SK-N-SH treated with all-trans-retinoic acid at 6 μM for 48 hours (cell line): ENCODE measurements at regions not wholly inside any gene's neighbourhood (a gene's known extent, or its start where the extent isn't known, plus 50 kb on each side); places are given as distances from the start of the nearest gene placed in this dataset.

Source experiments
- ATAC-seq: fragments of 200-7000 bp; cut with Tn5 transposase; 3 replicates; pipeline ENCODE4 v1.9.1; 2020; ENCODE audit warnings: mild to moderate bottlenecking, moderate library complexity
- ARNTL ChIP-seq: fragments of 450-650 bp; formaldehyde crosslinking; IDR thresholded peaks from 2 replicates; pipeline ENCODE4 v1.5.0; 2020; ENCODE audit warnings: low read depth, mild to moderate bottlenecking, moderate library complexity, borderline replicate concordance
- BACH2 ChIP-seq: fragments of 250-450 bp; sonication (Bioruptor Pico); IDR thresholded peaks from 2 replicates; pipeline ENCODE4 v1.9.0; 2021; ENCODE audit warnings: mild to moderate bottlenecking, borderline replicate concordance
- ESRRG ChIP-seq: fragments of 250-450 bp; sonication (Bioruptor Pico); IDR thresholded peaks from 2 replicates; pipeline ENCODE4 v1.6.1; 2021; ENCODE audit warnings: mild to moderate bottlenecking
- GLIS3 ChIP-seq: fragments of 250-450 bp; sonication (Bioruptor Pico); IDR thresholded peaks from 2 replicates; pipeline ENCODE4 v1.5.0; 2020; ENCODE audit warnings: mild to moderate bottlenecking, moderate library complexity
- ISL1 ChIP-seq: fragments of 250-450 bp; sonication (Bioruptor Pico); IDR thresholded peaks from 2 replicates; pipeline ENCODE4 v2.1.2; 2022; ENCODE audit warnings: mild to moderate bottlenecking, moderate library complexity
- OSR1 ChIP-seq: fragments of 250-450 bp; sonication (Bioruptor Pico); IDR thresholded peaks from 2 replicates; pipeline ENCODE4 v1.8.0; 2022; ENCODE audit warnings: moderate library complexity, mild to moderate bottlenecking, inconsistent platforms
- PPARA ChIP-seq: fragments of 250-450 bp; sonication (Bioruptor Pico); IDR thresholded peaks from 2 replicates; pipeline ENCODE4 v1.5.0; 2020; ENCODE audit warnings: mild to moderate bottlenecking, borderline replicate concordance
- RARB ChIP-seq: fragments of 250-450 bp; sonication (Bioruptor Pico); IDR thresholded peaks from 2 replicates; pipeline ENCODE4 v1.8.0; 2021; ENCODE audit warnings: mild to moderate bottlenecking, moderate library complexity
- SNAI2 ChIP-seq: fragments of 250-450 bp; sonication (Bioruptor Pico); IDR thresholded peaks from 2 replicates; pipeline ENCODE4 v1.5.0; 2020; ENCODE audit warnings: mild to moderate bottlenecking, moderate library complexity
- TOX ChIP-seq: fragments of 250-450 bp; sonication (Bioruptor Pico); IDR thresholded peaks from 2 replicates; pipeline ENCODE4 v1.8.0; 2021; ENCODE audit warnings: mild to moderate bottlenecking, moderate library complexity, borderline replicate concordance
- ZC3H10 ChIP-seq: fragments of 250-450 bp; sonication (Bioruptor Pico); IDR thresholded peaks from 2 replicates; pipeline ENCODE4 v1.5.1; 2021; ENCODE audit warnings: mild to moderate bottlenecking, moderate library complexity
- ZFP3 ChIP-seq: fragments of 250-450 bp; sonication (Bioruptor Pico); IDR thresholded peaks from 2 replicates; pipeline ENCODE4 v1.5.0; 2020; ENCODE audit warnings: mild to moderate bottlenecking, moderate library complexity
- ZFP30 ChIP-seq: fragments of 450-650 bp; formaldehyde crosslinking; IDR thresholded peaks from 2 replicates; pipeline ENCODE4 v1.5.0; 2022; ENCODE audit warnings: mild to moderate bottlenecking, moderate library complexity
- ZNF565 ChIP-seq: fragments of 450-650 bp; formaldehyde crosslinking; conservative IDR thresholded peaks from 2 replicates; pipeline ENCODE4 v1.5.0; 2020; ENCODE audit warnings: low read depth, mild to moderate bottlenecking, moderate library complexity
- ZNF70 ChIP-seq: fragments of 450-650 bp; formaldehyde crosslinking; IDR thresholded peaks from 2 replicates; pipeline ENCODE4 v1.5.0; 2020; ENCODE audit warnings: mild to moderate bottlenecking, moderate library complexity
- ZNF8 ChIP-seq: fragments of 450-650 bp; formaldehyde crosslinking; IDR thresholded peaks from 2 replicates; pipeline ENCODE4 v1.5.0; 2020; ENCODE audit warnings: mild to moderate bottlenecking, moderate library complexity
- TF ChIP-seq, protein P1 (sequence below): fragments of 250-450 bp; sonication (Bioruptor Pico); IDR thresholded peaks from 2 replicates; pipeline ENCODE4 v1.8.0; 2021; ENCODE audit warnings: low read depth, mild to moderate bottlenecking, moderate library complexity, borderline replicate concordance
- TF ChIP-seq, protein P2 (sequence below): fragments of 250-450 bp; sonication (Bioruptor Pico); IDR thresholded peaks from 2 replicates; pipeline ENCODE4 v1.5.1; 2020; ENCODE audit warnings: low read depth, mild to moderate bottlenecking, moderate library complexity
- TF ChIP-seq, protein P3 (sequence below): fragments of 250-450 bp; sonication (Bioruptor Pico); IDR thresholded peaks from 2 replicates; pipeline ENCODE4 v1.8.0; 2020; ENCODE audit warnings: mild to moderate bottlenecking, moderate library complexity, borderline replicate concordance
- TF ChIP-seq, protein P4 (sequence below): fragments of 250-450 bp; sonication (Bioruptor Pico); IDR thresholded peaks from 2 replicates; pipeline ENCODE4 v1.5.1; 2021; ENCODE audit warnings: mild to moderate bottlenecking, moderate library complexity

DNA sequence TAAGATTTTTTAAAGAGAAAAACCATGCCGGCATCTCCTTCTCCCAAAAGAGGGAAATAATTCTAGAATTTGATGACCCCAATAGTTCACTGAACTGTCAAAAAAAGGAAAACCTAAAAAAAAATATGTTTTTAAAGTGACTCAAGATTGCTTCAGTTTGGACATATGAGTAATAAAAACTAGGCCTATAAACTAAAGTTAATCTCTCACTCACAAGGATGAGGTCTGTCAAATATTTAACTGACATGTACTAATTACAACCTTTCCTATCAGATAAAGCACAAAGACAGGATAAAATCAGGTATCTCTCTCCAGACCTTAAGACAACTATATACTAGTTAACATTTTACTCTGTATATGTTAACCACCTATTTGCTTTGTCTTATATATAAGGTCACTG, 231.9 kb downstream of the NSUN3 start:
- TF ChIP-seq, protein P1, sequence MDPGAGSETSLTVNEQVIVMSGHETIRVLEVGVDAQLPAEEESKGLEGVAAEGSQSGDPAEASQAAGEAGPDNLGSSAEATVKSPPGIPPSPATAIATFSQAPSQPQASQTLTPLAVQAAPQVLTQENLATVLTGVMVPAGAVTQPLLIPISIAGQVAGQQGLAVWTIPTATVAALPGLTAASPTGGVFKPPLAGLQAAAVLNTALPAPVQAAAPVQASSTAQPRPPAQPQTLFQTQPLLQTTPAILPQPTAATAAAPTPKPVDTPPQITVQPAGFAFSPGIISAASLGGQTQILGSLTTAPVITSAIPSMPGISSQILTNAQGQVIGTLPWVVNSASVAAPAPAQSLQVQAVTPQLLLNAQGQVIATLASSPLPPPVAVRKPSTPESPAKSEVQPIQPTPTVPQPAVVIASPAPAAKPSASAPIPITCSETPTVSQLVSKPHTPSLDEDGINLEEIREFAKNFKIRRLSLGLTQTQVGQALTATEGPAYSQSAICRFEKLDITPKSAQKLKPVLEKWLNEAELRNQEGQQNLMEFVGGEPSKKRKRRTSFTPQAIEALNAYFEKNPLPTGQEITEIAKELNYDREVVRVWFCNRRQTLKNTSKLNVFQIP (CRISPR knock-in tag) = no peak
- TF ChIP-seq BACH2 (CRISPR knock-in tag) (no peak), PPARA (CRISPR knock-in tag) (no peak), OSR1 (CRISPR knock-in tag) (no peak), ARNTL (CRISPR knock-in tag) (no peak), ZNF8 (no peak), GLIS3 (CRISPR knock-in tag) (no peak), ISL1 (no peak)
- TF ChIP-seq, protein P2, sequence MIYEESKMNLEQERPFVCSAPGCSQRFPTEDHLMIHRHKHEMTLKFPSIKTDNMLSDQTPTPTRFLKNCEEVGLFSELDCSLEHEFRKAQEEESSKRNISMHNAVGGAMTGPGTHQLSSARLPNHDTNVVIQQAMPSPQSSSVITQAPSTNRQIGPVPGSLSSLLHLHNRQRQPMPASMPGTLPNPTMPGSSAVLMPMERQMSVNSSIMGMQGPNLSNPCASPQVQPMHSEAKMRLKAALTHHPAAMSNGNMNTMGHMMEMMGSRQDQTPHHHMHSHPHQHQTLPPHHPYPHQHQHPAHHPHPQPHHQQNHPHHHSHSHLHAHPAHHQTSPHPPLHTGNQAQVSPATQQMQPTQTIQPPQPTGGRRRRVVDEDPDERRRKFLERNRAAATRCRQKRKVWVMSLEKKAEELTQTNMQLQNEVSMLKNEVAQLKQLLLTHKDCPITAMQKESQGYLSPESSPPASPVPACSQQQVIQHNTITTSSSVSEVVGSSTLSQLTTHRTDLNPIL (CRISPR knock-in tag) = no peak
- TF ChIP-seq, protein P3, sequence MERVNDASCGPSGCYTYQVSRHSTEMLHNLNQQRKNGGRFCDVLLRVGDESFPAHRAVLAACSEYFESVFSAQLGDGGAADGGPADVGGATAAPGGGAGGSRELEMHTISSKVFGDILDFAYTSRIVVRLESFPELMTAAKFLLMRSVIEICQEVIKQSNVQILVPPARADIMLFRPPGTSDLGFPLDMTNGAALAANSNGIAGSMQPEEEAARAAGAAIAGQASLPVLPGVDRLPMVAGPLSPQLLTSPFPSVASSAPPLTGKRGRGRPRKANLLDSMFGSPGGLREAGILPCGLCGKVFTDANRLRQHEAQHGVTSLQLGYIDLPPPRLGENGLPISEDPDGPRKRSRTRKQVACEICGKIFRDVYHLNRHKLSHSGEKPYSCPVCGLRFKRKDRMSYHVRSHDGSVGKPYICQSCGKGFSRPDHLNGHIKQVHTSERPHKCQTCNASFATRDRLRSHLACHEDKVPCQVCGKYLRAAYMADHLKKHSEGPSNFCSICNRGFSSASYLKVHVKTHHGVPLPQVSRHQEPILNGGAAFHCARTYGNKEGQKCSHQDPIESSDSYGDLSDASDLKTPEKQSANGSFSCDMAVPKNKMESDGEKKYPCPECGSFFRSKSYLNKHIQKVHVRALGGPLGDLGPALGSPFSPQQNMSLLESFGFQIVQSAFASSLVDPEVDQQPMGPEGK (CRISPR knock-in tag) = no peak
- ATAC-seq = no peak

DNA sequence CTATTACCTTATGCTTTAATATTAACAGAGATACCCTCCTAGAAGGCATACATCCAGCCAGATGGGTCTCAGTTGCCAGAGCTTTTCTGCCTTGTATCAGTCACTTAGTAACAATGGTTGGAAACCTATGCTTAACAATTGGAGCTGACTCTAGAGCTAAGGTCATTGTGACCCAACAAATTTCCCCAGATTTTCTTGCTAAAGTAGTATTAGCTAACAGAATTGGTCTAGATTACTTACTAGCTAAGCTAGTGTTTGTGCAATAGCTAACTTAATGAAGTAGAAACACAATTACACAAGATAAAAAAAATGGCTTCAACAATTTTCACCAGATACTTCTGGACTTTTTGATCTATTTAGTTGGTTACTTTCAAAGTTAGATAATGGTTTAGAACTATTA, 236.9 kb downstream of the NSUN3 start:
- no peak for ATAC-seq
- TF ChIP-seq, protein P1 (CRISPR knock-in tag) = no peak
- TF ChIP-seq ZFP30 (no peak), TOX (no peak), ZNF565 (CRISPR knock-in tag) (no peak), SNAI2 (CRISPR knock-in tag) (no peak), GLIS3 (CRISPR knock-in tag) (no peak), ISL1 (no peak), ZNF70 (no peak), OSR1 (CRISPR knock-in tag) (no peak), ZC3H10 (CRISPR knock-in tag) (no peak), PPARA (CRISPR knock-in tag) (no peak), ZFP3 (no peak), ARNTL (CRISPR knock-in tag) (no peak), ESRRG (CRISPR knock-in tag) (no peak), RARB (no peak)
- TF ChIP-seq, protein P4, sequence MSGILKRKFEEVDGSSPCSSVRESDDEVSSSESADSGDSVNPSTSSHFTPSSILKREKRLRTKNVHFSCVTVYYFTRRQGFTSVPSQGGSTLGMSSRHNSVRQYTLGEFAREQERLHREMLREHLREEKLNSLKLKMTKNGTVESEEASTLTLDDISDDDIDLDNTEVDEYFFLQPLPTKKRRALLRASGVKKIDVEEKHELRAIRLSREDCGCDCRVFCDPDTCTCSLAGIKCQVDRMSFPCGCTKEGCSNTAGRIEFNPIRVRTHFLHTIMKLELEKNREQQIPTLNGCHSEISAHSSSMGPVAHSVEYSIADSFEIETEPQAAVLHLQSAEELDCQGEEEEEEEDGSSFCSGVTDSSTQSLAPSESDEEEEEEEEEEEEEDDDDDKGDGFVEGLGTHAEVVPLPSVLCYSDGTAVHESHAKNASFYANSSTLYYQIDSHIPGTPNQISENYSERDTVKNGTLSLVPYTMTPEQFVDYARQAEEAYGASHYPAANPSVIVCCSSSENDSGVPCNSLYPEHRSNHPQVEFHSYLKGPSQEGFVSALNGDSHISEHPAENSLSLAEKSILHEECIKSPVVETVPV (CRISPR knock-in tag) = no peak
- TF ChIP-seq, protein P2 (CRISPR knock-in tag) = no peak
- TF ChIP-seq, all 23 proteins: peak for 0

DNA sequence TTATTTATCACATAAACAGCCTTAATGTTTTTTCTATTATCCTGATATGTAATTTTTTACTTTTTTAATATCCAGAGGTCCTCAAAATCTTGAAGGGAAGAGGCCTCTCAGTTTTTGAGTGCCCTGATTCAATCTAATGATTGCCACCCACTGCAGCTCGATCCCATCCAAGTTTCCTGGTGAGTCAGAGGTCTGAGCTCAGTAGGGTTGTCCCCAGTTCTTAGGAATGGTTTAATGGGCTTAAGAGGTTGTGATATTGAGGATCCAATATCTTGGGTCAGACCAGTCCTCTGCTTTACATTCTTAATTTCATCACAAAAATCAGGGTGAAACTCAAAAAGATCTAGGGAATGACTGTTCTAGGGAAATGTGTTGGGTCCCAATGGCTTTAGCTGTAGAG, 238.5 kb downstream of the NSUN3 start:
- ATAC-seq = no peak
- TF ChIP-seq ESRRG (CRISPR knock-in tag) = no peak
- TF ChIP-seq, protein P1 (CRISPR knock-in tag) = no peak
